HepG2 (cell line): ENCODE measurements at regions not wholly inside any gene's neighbourhood (a gene's known extent, or its start where the extent isn't known, plus 50 kb on each side); places are given as distances from the start of the nearest gene placed in this dataset.

ENCODE experiments used
- ATAC-seq: fragments of 200-7000 bp; cut with Tn5 transposase; 3 replicates; pipeline ENCODE4 v1.9.1; 2020; ENCODE audit warnings: mild to moderate bottlenecking, moderate library complexity
- BruUV-seq: library from RNA; stranded (reverse); fragments of 400-500 nt; replicated peaks from 2 replicates; lab custom pipeline; 2021; lab: Mats Ljungman, UMichigan
- CTCF ChIA-PET: fragments of 300-600 bp; formaldehyde crosslinking; extraction: SDS; loops from one replicate; lab custom pipeline; 2021; ENCODE audit warnings: low total read pairs, inconsistent platforms, low intra/inter-chr PET ratio; lab: Yijun Ruan, JAX
- POLR2A ChIA-PET: fragments of 350-600 bp; sonication (Branson Sonifier 250); formaldehyde crosslinking; loops from one replicate; lab custom pipeline; 2020; ENCODE audit warnings: antibody characterized with exemption, inconsistent platforms; lab: Yijun Ruan, JAX
- DNase-seq: peaks from one replicate; pipeline ENCODE4 v3.0.0-alpha.2; 2015; ENCODE audit warnings: low spot score
- FAIRE-seq: peaks from 3 replicates; lab custom pipeline; 2011; peaks lifted over from hg19 to GRCh38; lab: Jason Lieb, UNC
- H2AFZ ChIP-seq: one replicate; pipeline ENCODE4 v1.6.1; 2011; ENCODE audit warnings: low read length, inconsistent platforms
- H3K27ac ChIP-seq: fragments of 300-600 bp; 3 replicates; pipeline ENCODE4 v1.8.0; 2011; ENCODE audit warnings: mixed run types, mild to moderate bottlenecking, mixed read lengths, low read length, inconsistent platforms; ENCODE audit not compliant: insufficient read depth; ENCODE audit errors: extremely low read length
- H3K27me3 ChIP-seq, 2 experiments: fragments of 200-600 bp in 1 of 2; 2 replicates in 1 of 2; 3 replicates in 1 of 2; pipeline versions ENCODE4 v1.6.0 to v1.8.0; 2011; ENCODE audit warnings: low read length in 2 of 2, mild to moderate bottlenecking in 2 of 2, moderate library complexity in 2 of 2, inconsistent platforms in 1 of 2; ENCODE audit not compliant: insufficient read depth in 2 of 2, control insufficient read depth in 1 of 2
- H3K36me3 ChIP-seq, 2 experiments: fragments of 200-600 bp in 1 of 2; replicated peaks in 1 of 2; 2 replicates in 1 of 2; 3 replicates in 1 of 2; pipeline versions ENCODE4 v1.5.1 to v1.8.0; 2011; ENCODE audit warnings: low read length in 2 of 2, inconsistent platforms in 1 of 2; ENCODE audit not compliant: insufficient read depth in 2 of 2, control insufficient read depth in 1 of 2
- H3K4me1 ChIP-seq: 2 replicates; pipeline ENCODE4 v1.5.1; 2012; ENCODE audit warnings: low read length, inconsistent platforms; ENCODE audit not compliant: insufficient read depth
- H3K4me2 ChIP-seq: 2 replicates; pipeline ENCODE4 v1.6.0; 2011; ENCODE audit warnings: low read depth, low read length, inconsistent platforms
- H3K4me3 ChIP-seq, 3 experiments: fragments of 200-600 bp in 1 of 3; sonication (generic), shearing (Covaris generic) in 1 of 3; replicated peaks in 1 of 3; 2 replicates each; pipeline ENCODE4 v1.5.1; 2011 to 2016; ENCODE audit warnings: low read length in 3 of 3, inconsistent platforms in 2 of 3, low read depth in 2 of 3, mild to moderate bottlenecking in 2 of 3, control low read depth in 1 of 3, mixed read lengths in 1 of 3; ENCODE audit not compliant: insufficient read depth in 1 of 3
- H3K79me2 ChIP-seq: one replicate; pipeline ENCODE4 v1.6.1; 2011; ENCODE audit warnings: low read length, inconsistent platforms; ENCODE audit not compliant: insufficient read depth
- H3K9ac ChIP-seq: 2 replicates; pipeline ENCODE4 v1.6.0; 2011; ENCODE audit warnings: mild to moderate bottlenecking, low read depth, low read length, inconsistent platforms; ENCODE audit not compliant: insufficient read depth
- H3K9me3 ChIP-seq: 2 replicates; pipeline ENCODE4 v1.5.1; 2012; ENCODE audit warnings: mild to moderate bottlenecking, low read length
- H4K20me1 ChIP-seq: 2 replicates; pipeline ENCODE4 v1.6.0; 2011; ENCODE audit warnings: inconsistent platforms, mild to moderate bottlenecking, low read length, moderate library complexity; ENCODE audit not compliant: insufficient read depth
- ARNT ChIP-seq: fragments of 450-650 bp; IDR thresholded peaks from 2 replicates; pipeline ENCODE4 v1.6.1; 2017
- CTCF ChIP-seq: sonication (generic); formaldehyde crosslinking; IDR thresholded peaks from 2 replicates; pipeline ENCODE4 v1.5.0; 2020; ENCODE audit warnings: mild to moderate bottlenecking, missing genetic modification reagents, moderate library complexity
- HNF4A ChIP-seq: sonication (generic); formaldehyde crosslinking; IDR thresholded peaks from 2 replicates; pipeline ENCODE4 v1.4.0; 2020; ENCODE audit warnings: missing genetic modification reagents
- PHB2 ChIP-seq: fragments of 450-650 bp; IDR thresholded peaks from 2 replicates; pipeline ENCODE4 v1.6.1; 2018; ENCODE audit not compliant: partially characterized antibody
- PHF21A ChIP-seq: sonication (generic); formaldehyde crosslinking; IDR thresholded peaks from 2 replicates; pipeline ENCODE4 v1.5.0; 2020; ENCODE audit warnings: mild to moderate bottlenecking, missing genetic modification reagents
- SNAPC4 ChIP-seq: sonication (generic); formaldehyde crosslinking; IDR thresholded peaks from 2 replicates; pipeline ENCODE4 v1.4.0; 2020; ENCODE audit warnings: mild to moderate bottlenecking, missing genetic modification reagents
- SRSF9 ChIP-seq: fragments of 200-400 bp; formaldehyde crosslinking; IDR thresholded peaks from 2 replicates; pipeline ENCODE4 v1.6.1; 2018; ENCODE audit warnings: borderline replicate concordance, mild to moderate bottlenecking, low read depth, low read length; ENCODE audit not compliant: insufficient read depth, poor library complexity, severe bottlenecking
- ZBTB21 ChIP-seq: sonication (generic); formaldehyde crosslinking; IDR thresholded peaks from 2 replicates; pipeline ENCODE4 v1.4.0; 2020; ENCODE audit warnings: missing genetic modification reagents
- ZNF205 ChIP-seq: IDR thresholded peaks from 2 replicates; pipeline ENCODE4 v1.6.1; 2018; ENCODE audit warnings: missing biosample characterization, missing genetic modification reagents
- ZNF564 ChIP-seq: sonication (generic); formaldehyde crosslinking; IDR thresholded peaks from 2 replicates; pipeline ENCODE4 v1.8.1; 2023; ENCODE audit warnings: mild to moderate bottlenecking, missing genetic modification reagents
- ZSCAN5A ChIP-seq: sonication (generic); formaldehyde crosslinking; IDR thresholded peaks from 2 replicates; pipeline ENCODE4 v1.8.0; 2022; ENCODE audit warnings: mild to moderate bottlenecking, missing genetic modification reagents, borderline replicate concordance
- WGBS: methylation state at CpG from one replicate; pipeline ENCODE4 v1.1.6; 2017; ENCODE audit warnings: low lambda C conversion rate; 5-methylcytosine and 5-hydroxymethylcytosine counted together
- in situ Hi-C: cut with HindIII; loops from 2 replicates; pipeline ENCODE4 v1.10.0; 2017; ENCODE audit warnings: low pct_unique_long_range_greater_than_20kb; ENCODE audit not compliant: extremely low pct_ligation_motif_present
- intact Hi-C: fragments of 100-400 bp; cut with micrococcal nuclease; formaldehyde crosslinking; loops from one replicate; pipeline ENCODE4 v1.10.0; 2022; ENCODE audit not compliant: unreplicated experiment

- no peaks in the 10 kb centered on the region for H3K27me3 ChIP-seq
- no peaks in the 10 kb centered on the region for H3K79me2 ChIP-seq
- 0% methylated on average over 1 of the region's 1 CpG for WGBS
- H3K27ac ChIP-seq = no peak overlapping the region
- intact Hi-C loops (no loop called here), in situ Hi-C loops (no loop called here)
- no peak overlapping the region for H3K4me2 ChIP-seq
- POLR2A ChIA-PET = no interaction called here
- TF ChIP-seq PHF21A (CRISPR knock-in tag) (no peak), ARNT (no peak), ZBTB21 (CRISPR knock-in tag) (no peak), ZNF564 (CRISPR knock-in tag) (no peak), HNF4A (CRISPR knock-in tag) (no peak), PHB2 (no peak), ZSCAN5A (CRISPR knock-in tag) (no peak)
- FAIRE-seq = no peak
- H3K4me3 ChIP-seq = no peak overlapping the region
- BruUV-seq = no TSS peak
- ATAC-seq = no peak
- DNase-seq = no peak
- H2AFZ ChIP-seq = no peak overlapping the region
- H3K9ac ChIP-seq = no peak overlapping the region
- H4K20me1 ChIP-seq = no peaks in the 10 kb centered on the region
- H3K36me3 ChIP-seq = no peaks in the 10 kb centered on the region
- H3K9me3 ChIP-seq = no peaks in the 10 kb centered on the region
- CTCF ChIA-PET = no interaction called here
- H3K4me1 ChIP-seq = no peaks in the 10 kb centered on the region
Observed at GRCh38 chr4:107138433-107138832, 102.3 kb upstream of the DKK2 start.

GRCh38 chr4:107133965-107134653, 98.0 kb upstream of the DKK2 start:
- no peak overlapping the region for H3K9ac ChIP-seq
- no peaks in the 10 kb centered on the region for H3K36me3 ChIP-seq
- DNase-seq (no peak), FAIRE-seq (no peak), ATAC-seq (no peak)
- intact Hi-C loops (no loop called here), in situ Hi-C loops (no loop called here)
- H3K4me3 ChIP-seq = no peak overlapping the region
- H3K4me1 ChIP-seq = no peaks in the 10 kb centered on the region
- no peaks in the 10 kb centered on the region for H4K20me1 ChIP-seq
- H3K4me2 ChIP-seq = no peak overlapping the region
- H3K27ac ChIP-seq = no peak overlapping the region
- ChIA-PET POLR2A (no interaction called here), CTCF (no interaction called here)
- H3K9me3 ChIP-seq = no peaks in the 10 kb centered on the region
- 28% methylated on average over 4 of the region's 4 CpGs for WGBS
- no peaks in the 10 kb centered on the region for H3K27me3 ChIP-seq
- no peak overlapping the region for H2AFZ ChIP-seq
- no peaks in the 10 kb centered on the region for H3K79me2 ChIP-seq
- no TSS peak for BruUV-seq
- no peak for TF ChIP-seq CTCF (CRISPR knock-in tag)
- TF ChIP-seq SNAPC4 (CRISPR knock-in tag) = no peak
- no peak for TF ChIP-seq ZNF205 (CRISPR knock-in tag)
- no peak for TF ChIP-seq SRSF9
